Mucosa of rectum (tissue), 2 donors: ENCODE measurements at regions not wholly inside any gene's neighbourhood (a gene's known extent, or its start where the extent isn't known, plus 50 kb on each side); places are given as distances from the start of the nearest gene placed in this dataset.

Experiments
- H3K27ac ChIP-seq, 2 donors: one replicate each; pipeline ENCODE4 v1.7.0; 2013; ENCODE audit warnings: inconsistent platforms in 2 of 2, low read depth in 2 of 2, low read length in 2 of 2
- H3K27me3 ChIP-seq, 2 donors: one replicate each; pipeline ENCODE4 v1.7.0; 2013; ENCODE audit warnings: low read length in 2 of 2; ENCODE audit not compliant: control insufficient read depth in 2 of 2, insufficient read depth in 2 of 2
- H3K36me3 ChIP-seq, 2 donors: one replicate each; pipeline ENCODE4 v1.7.0; 2013; ENCODE audit warnings: low read length in 2 of 2; ENCODE audit not compliant: control insufficient read depth in 2 of 2, insufficient read depth in 2 of 2
- H3K4me1 ChIP-seq, 2 donors: one replicate each; pipeline ENCODE4 v1.7.0; 2013; ENCODE audit warnings: low read length in 2 of 2, mild to moderate bottlenecking in 1 of 2; ENCODE audit not compliant: control insufficient read depth in 2 of 2, insufficient read depth in 2 of 2
- H3K4me3 ChIP-seq, 2 donors: one replicate each; pipeline ENCODE4 v1.7.0; 2013; ENCODE audit warnings: low read length in 2 of 2
- H3K9ac ChIP-seq, 2 donors: one replicate each; pipeline ENCODE4 v1.7.0; 2013; ENCODE audit warnings: low read length in 2 of 2, low read depth in 1 of 2, mild to moderate bottlenecking in 1 of 2
- H3K9me3 ChIP-seq, 2 donors: one replicate each; pipeline ENCODE4 v1.7.0; 2013; ENCODE audit warnings: low read length in 2 of 2; ENCODE audit not compliant: control insufficient read depth in 2 of 2
- donor health status: healthy.
- donor health status: Normal muscosa, but diverticular disease.

DNA sequence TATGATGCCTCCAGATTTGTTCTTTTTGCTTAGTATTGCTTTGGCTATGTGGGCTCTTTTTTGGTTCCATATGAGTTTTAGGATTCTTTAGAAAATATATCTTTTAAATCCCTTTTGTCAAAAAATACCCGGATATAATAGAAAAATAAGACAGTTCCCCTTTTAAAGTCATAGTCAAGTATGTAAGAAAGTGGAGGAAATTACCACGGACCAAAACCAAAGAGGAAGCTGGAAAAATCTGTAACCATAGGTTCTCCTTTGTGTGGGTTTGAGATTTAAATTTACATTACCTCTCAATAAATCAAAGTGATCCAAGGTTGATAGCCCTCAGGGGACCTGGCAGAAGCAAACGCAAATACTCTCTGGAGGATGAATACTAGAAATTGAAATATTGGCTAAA, 58.3 kb upstream of the PACRGL start:
- Histone ChIP-seq H3K4me3 (no peak overlapping the region), H3K36me3 (no peaks in the 10 kb centered on the region), H3K9me3 (no peaks in the 10 kb centered on the region), H3K4me1 (no peaks in the 10 kb centered on the region), H3K27ac (no peak overlapping the region), H3K27me3 (no peaks in the 10 kb centered on the region), H3K9ac (no peak overlapping the region)

DNA sequence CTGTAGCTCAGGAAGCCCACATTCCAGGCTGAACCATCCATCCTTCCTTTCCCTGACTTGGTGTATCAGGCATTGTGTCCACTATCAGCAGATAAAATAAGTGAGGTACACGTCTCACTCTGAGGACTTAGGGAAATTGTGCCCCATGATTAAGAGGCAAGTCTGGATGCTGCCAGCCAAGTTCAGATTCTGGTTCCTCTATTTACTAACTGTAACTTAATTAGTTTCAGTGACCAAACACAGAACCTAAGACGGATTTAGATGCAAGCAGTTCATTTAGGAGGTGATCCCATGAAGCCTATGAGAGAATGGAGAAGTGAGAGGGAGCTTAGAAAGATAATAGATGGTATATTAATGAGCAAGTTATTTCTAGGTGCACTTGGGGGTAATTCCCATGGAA, 56.6 kb upstream of the PACRGL start:
- no peaks in the 10 kb centered on the region for H3K27me3 ChIP-seq
- no peaks in the 10 kb centered on the region for H3K4me1 ChIP-seq
- H3K9ac ChIP-seq, result no peak overlapping the region
- no peaks in the 10 kb centered on the region for H3K36me3 ChIP-seq
- no peak overlapping the region for H3K4me3 ChIP-seq
- no peaks in the 10 kb centered on the region for H3K9me3 ChIP-seq
- no peak overlapping the region for H3K27ac ChIP-seq

DNA sequence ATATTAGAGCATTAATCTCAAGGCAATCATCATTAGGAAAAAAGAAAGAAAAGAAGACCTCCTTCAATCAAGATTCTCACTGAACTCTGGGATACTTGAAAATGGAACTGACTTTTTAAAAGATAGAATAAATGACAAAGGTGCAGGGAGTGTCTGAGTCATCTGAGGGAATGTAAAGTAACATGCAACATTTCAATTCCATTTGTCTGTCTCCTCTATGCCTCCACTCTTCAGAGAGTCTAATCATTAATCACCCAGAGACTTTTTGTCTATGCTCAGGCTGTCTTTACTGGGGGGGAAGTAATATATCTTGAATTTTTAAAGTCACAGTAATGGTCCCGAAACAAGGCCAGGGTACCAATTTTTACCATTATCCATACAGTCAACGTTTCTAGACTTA, 55.0 kb upstream of the PACRGL start:
- no peak overlapping the region for H3K9ac ChIP-seq
- no peak overlapping the region for H3K27ac ChIP-seq
- no peaks in the 10 kb centered on the region for H3K4me1 ChIP-seq
- H3K4me3 ChIP-seq, result no peak overlapping the region
- H3K27me3 ChIP-seq, result no peaks in the 10 kb centered on the region
- no peaks in the 10 kb centered on the region for H3K36me3 ChIP-seq
- H3K9me3 ChIP-seq, result no peaks in the 10 kb centered on the region

DNA sequence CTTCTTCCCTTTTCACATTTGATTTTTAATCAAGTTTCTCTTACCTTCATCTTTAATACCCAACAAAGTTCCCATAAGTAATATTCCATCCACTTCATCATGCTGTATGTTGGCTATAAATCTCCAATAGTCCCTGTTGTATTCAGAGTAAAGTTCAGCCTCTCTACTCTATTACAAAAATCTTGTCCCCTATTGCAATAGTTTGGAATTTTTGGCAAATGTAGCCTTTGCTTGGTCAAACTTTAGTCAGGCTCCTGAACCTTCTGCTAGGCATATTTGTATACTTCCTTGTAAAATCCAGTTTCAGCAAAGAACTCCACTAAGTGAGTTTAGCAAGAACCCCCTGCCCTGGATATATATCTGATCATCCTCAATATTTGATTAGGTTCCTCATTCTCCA, 54.0 kb upstream of the PACRGL start:
- H3K27ac ChIP-seq, result no peak overlapping the region
- no peaks in the 10 kb centered on the region for H3K27me3 ChIP-seq
- H3K9ac ChIP-seq, result no peak overlapping the region
- no peaks in the 10 kb centered on the region for H3K9me3 ChIP-seq
- H3K4me1 ChIP-seq, result no peaks in the 10 kb centered on the region
- H3K36me3 ChIP-seq, result no peaks in the 10 kb centered on the region
- no peak overlapping the region for H3K4me3 ChIP-seq
